Mesendoderm (in vitro differentiated cells): ENCODE measurements at regions not wholly inside any gene's neighbourhood (a gene's known extent, or its start where the extent isn't known, plus 50 kb on each side); places are given as distances from the start of the nearest gene placed in this dataset.

Experiments used
- DNase-seq: peaks from one replicate; pipeline ENCODE4 v3.0.0; 2013
- H2AK5ac ChIP-seq: 2 replicates; pipeline ENCODE4 v1.6.1; 2013; ENCODE audit warnings: low read length, inconsistent platforms
- H2BK120ac ChIP-seq: 2 replicates; pipeline ENCODE4 v1.6.1; 2013; ENCODE audit warnings: low read depth, mild to moderate bottlenecking, low read length, moderate library complexity, mixed read lengths
- H2BK15ac ChIP-seq: replicated peaks from 2 replicates; pipeline ENCODE4 v1.6.1; 2013; ENCODE audit warnings: low read depth, mild to moderate bottlenecking, moderate library complexity
- H2BK5ac ChIP-seq: 2 replicates; pipeline ENCODE4 v1.6.1; 2013; ENCODE audit warnings: low read length, inconsistent platforms
- H3K18ac ChIP-seq: 2 replicates; pipeline ENCODE4 v1.6.1; 2013; ENCODE audit warnings: mild to moderate bottlenecking, low read length, mixed read lengths
- H3K23ac ChIP-seq: one replicate; pipeline ENCODE4 v1.6.1; 2013; ENCODE audit warnings: low read length
- H3K27ac ChIP-seq: 2 replicates; pipeline ENCODE4 v1.5.1; 2013; ENCODE audit warnings: low read depth, mild to moderate bottlenecking, inconsistent platforms, low read length, moderate library complexity
- H3K27me3 ChIP-seq: 2 replicates; pipeline ENCODE4 v1.6.1; 2013; ENCODE audit warnings: low read length, control low read depth, mild to moderate bottlenecking, inconsistent platforms; ENCODE audit not compliant: insufficient read depth, poor library complexity
- H3K36me3 ChIP-seq: 2 replicates; pipeline ENCODE4 v1.6.1; 2013; ENCODE audit warnings: low read length, inconsistent platforms; ENCODE audit not compliant: control insufficient read depth, insufficient read depth
- H3K4ac ChIP-seq: one replicate; pipeline ENCODE4 v1.6.1; 2013; ENCODE audit warnings: low read depth, mild to moderate bottlenecking, low read length, moderate library complexity
- H3K4me1 ChIP-seq: 2 replicates; pipeline ENCODE4 v1.6.1; 2013; ENCODE audit warnings: low read depth, low read length, inconsistent platforms; ENCODE audit not compliant: control insufficient read depth
- H3K4me2 ChIP-seq: 2 replicates; pipeline ENCODE4 v1.6.1; 2013; ENCODE audit warnings: low read length
- H3K4me3 ChIP-seq: 2 replicates; pipeline ENCODE4 v1.5.1; 2013; ENCODE audit warnings: mild to moderate bottlenecking, low read length
- H3K56ac ChIP-seq: one replicate; pipeline ENCODE4 v1.6.1; 2013; ENCODE audit warnings: low read length
- H3K79me1 ChIP-seq: 2 replicates; pipeline ENCODE4 v1.6.1; 2013; ENCODE audit warnings: low read length, inconsistent platforms
- H3K79me2 ChIP-seq: 2 replicates; pipeline ENCODE4 v1.6.1; 2013; ENCODE audit warnings: mild to moderate bottlenecking, low read length; ENCODE audit not compliant: control insufficient read depth, insufficient read depth
- H3K9ac ChIP-seq: 2 replicates; pipeline ENCODE4 v1.6.1; 2013; ENCODE audit warnings: low read length, inconsistent platforms
- H4K5ac ChIP-seq: one replicate; pipeline ENCODE4 v1.6.1; 2013; ENCODE audit warnings: low read length
- H4K8ac ChIP-seq: one replicate; pipeline ENCODE4 v1.6.1; 2013; ENCODE audit warnings: low read depth, mild to moderate bottlenecking, control low read depth, low read length, moderate library complexity
- WGBS: extraction: QIAGEN DNeasy Blood & Tissue Kit; methylation state at CpG from one replicate; pipeline ENCODE4 v1.1.7; 2013; ENCODE audit warnings: low lambda C conversion rate, missing lambda C conversion rate; ENCODE audit not compliant: insufficient coverage; ENCODE audit errors: extremely low coverage; 5-methylcytosine and 5-hydroxymethylcytosine counted together

DNA sequence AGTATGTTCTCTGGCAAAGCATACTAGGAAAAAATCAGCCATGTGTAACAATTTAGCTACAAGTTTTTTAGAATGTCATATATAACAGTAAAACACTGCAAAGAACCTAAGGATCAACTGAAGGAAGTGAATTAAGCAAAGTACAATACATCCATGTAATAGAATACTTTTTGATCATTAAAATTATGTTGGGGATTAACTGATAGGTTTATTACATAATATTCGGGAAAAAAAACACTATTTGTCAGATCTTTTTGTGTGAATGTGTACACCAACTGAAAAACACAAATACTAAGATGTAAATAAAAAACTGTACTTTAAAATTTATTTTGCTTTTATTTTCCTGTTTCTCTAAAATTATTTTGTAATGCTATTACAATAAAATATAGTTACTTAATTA lies 185.5 kb upstream of the DYNLRB2 start:
- H2BK15ac ChIP-seq = no peak overlapping the region
- H3K36me3 ChIP-seq = no peaks in the 10 kb centered on the region
- no peak for DNase-seq
- no peak overlapping the region for H3K56ac ChIP-seq
- no peak overlapping the region for H3K27ac ChIP-seq
- no peaks in the 10 kb centered on the region for H3K27me3 ChIP-seq
- no peak overlapping the region for H3K23ac ChIP-seq
- no peak overlapping the region for H3K18ac ChIP-seq
- H3K79me1 ChIP-seq = no peaks in the 10 kb centered on the region
- H4K5ac ChIP-seq = no peak overlapping the region
- H3K9ac ChIP-seq = no peak overlapping the region
- no peak overlapping the region for H2AK5ac ChIP-seq
- H3K79me2 ChIP-seq = no peaks in the 10 kb centered on the region
- no peak overlapping the region for H4K8ac ChIP-seq
- H3K4me2 ChIP-seq = no peak overlapping the region
- H3K4ac ChIP-seq = no peak overlapping the region
- H3K4me3 ChIP-seq = no peak overlapping the region
- WGBS = no CpG with 5 or more reads among the region's 1 CpG
- no peak overlapping the region for H2BK120ac ChIP-seq
- no peak overlapping the region for H2BK5ac ChIP-seq
- H3K4me1 ChIP-seq = no peaks in the 10 kb centered on the region

DNA sequence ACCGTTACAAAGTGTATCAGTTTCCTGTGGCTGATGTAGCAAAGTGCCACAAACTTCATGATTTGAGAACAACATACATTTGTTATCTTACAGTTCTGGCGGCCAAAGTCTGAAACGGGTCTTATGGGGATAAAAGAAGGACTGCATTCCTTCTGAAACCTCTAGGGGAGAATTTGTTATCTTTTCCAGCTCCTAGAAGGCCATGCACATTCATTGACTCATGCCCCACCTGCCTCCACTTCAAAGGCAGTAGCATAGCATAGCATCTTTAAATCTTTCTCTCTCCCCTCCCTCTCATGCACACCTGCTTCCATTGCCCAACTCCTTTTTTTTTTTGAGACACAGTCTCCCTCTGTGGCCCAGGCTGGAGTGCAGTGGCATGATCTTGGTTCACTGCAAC lies 190.7 kb upstream of the DYNLRB2 start:
- Histone ChIP-seq H3K36me3 (no peaks in the 10 kb centered on the region), H3K4me2 (no peak overlapping the region), H3K27me3 (no peaks in the 10 kb centered on the region), H3K18ac (no peak overlapping the region), H3K23ac (no peak overlapping the region), H4K8ac (no peak overlapping the region), H3K56ac (no peak overlapping the region), H3K79me2 (no peaks in the 10 kb centered on the region), H2BK15ac (no peak overlapping the region), H3K4me3 (no peak overlapping the region), H3K4ac (no peak overlapping the region), H2AK5ac (no peak overlapping the region), H3K79me1 (no peaks in the 10 kb centered on the region), H3K27ac (no peak overlapping the region), H4K5ac (no peak overlapping the region), H2BK120ac (no peak overlapping the region), H2BK5ac (no peak overlapping the region), H3K4me1 (no peaks in the 10 kb centered on the region), H3K9ac (no peak overlapping the region)
- no CpG with 5 or more reads among the region's 3 CpGs for WGBS
- DNase-seq = no peak

DNA sequence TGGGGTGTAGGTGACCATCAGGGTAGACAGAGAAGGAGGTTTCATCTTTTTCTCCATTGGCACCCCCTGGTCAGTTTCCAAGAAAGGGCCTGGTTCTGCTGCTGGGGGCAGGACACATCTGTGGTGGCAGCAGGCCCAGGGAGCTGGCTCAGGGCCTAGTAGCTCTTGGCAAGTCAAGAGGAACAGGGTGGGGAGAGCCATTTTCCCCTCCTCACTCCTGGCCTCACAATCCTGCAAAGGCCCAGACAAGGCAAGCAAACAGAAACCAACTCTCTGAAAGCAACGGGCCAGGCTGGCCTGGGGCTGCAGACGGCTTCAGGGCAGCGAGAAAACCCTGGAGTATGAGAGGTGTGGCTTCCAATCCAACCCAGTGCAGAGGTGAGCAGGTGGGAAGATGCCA lies 192.9 kb upstream of the DYNLRB2 start:
- H3K4me1 ChIP-seq = no peaks in the 10 kb centered on the region
- no peak overlapping the region for H2BK120ac ChIP-seq
- no peak overlapping the region for H3K4ac ChIP-seq
- H4K5ac ChIP-seq = no peak overlapping the region
- no peaks in the 10 kb centered on the region for H3K79me2 ChIP-seq
- H3K4me3 ChIP-seq = no peak overlapping the region
- no peak overlapping the region for H2AK5ac ChIP-seq
- H3K56ac ChIP-seq = no peak overlapping the region
- WGBS = no CpG with 5 or more reads among the region's 3 CpGs
- no peak overlapping the region for H4K8ac ChIP-seq
- no peaks in the 10 kb centered on the region for H3K79me1 ChIP-seq
- H3K4me2 ChIP-seq = no peak overlapping the region
- no peak overlapping the region for H3K9ac ChIP-seq
- H2BK15ac ChIP-seq = no peak overlapping the region
- H3K36me3 ChIP-seq = no peaks in the 10 kb centered on the region
- no peak overlapping the region for H2BK5ac ChIP-seq
- no peak overlapping the region for H3K27ac ChIP-seq
- no peaks in the 10 kb centered on the region for H3K27me3 ChIP-seq
- no peak overlapping the region for H3K23ac ChIP-seq
- no peak overlapping the region for H3K18ac ChIP-seq
- no peak for DNase-seq

DNA sequence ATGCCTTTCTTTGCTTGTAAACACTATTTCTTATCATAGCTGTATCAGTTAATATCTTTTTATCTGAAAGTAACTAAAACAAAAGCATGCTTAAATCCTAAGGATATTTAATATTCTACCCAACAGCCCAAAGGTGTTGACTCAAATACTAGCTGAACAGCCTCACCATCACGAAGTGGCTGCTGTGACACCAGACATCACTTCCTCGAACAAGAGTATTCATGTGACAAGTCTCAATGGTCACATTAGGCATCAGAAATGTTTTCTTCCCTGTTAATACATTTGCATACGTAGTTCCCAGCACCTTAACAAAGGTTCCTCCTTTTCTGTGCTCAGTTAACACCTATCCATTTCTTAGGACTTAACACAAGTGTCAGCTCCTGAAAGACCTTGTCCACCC lies 193.8 kb upstream of the DYNLRB2 start:
- Histone ChIP-seq H3K23ac (no peak overlapping the region), H3K18ac (no peak overlapping the region), H3K9ac (no peak overlapping the region), H3K4ac (no peak overlapping the region), H3K79me2 (no peaks in the 10 kb centered on the region), H3K4me3 (no peak overlapping the region), H3K56ac (no peak overlapping the region), H3K27ac (no peak overlapping the region), H2AK5ac (no peak overlapping the region), H2BK120ac (no peak overlapping the region), H3K27me3 (no peaks in the 10 kb centered on the region), H4K5ac (no peak overlapping the region), H3K79me1 (no peaks in the 10 kb centered on the region), H3K4me2 (no peak overlapping the region), H3K36me3 (no peaks in the 10 kb centered on the region), H4K8ac (no peak overlapping the region), H2BK5ac (no peak overlapping the region), H2BK15ac (no peak overlapping the region), H3K4me1 (no peaks in the 10 kb centered on the region)
- DNase-seq = no peak
- WGBS = no CpG with 5 or more reads among the region's 3 CpGs

DNA sequence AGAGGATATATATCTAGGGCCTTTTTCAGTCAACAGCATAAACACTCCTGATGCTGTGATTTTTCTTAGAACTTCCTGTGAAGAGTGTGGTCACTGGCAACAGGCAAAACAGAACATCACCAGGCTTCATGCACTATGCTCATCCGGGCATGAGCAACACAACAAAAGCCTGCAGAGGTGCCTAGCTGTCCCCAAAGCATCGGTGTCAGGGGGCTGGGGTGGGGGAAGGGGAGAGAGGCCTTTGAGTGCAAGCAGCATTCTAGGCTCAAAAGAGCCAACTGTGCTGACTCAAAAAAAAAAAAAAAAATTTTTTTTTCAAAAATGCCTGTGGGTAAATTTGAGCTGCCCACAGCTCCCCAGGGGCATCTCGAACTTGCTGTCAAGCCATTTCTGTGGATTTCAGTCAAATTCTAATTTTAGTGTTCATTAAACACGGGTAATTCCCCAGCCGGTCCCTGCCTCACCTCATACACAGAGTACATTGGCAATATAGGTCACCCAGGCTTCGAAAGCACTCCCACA lies 194.6 kb upstream of the DYNLRB2 start:
- H3K4me3 ChIP-seq = no peak overlapping the region
- no peak overlapping the region for H2BK15ac ChIP-seq
- no peaks in the 10 kb centered on the region for H3K27me3 ChIP-seq
- H3K9ac ChIP-seq = no peak overlapping the region
- H3K18ac ChIP-seq = no peak overlapping the region
- no peak overlapping the region for H3K27ac ChIP-seq
- H3K79me1 ChIP-seq = no peaks in the 10 kb centered on the region
- H2BK120ac ChIP-seq = no peak overlapping the region
- H3K4me2 ChIP-seq = no peak overlapping the region
- no peak overlapping the region for H3K56ac ChIP-seq
- no CpG with 5 or more reads among the region's 6 CpGs for WGBS
- no peaks in the 10 kb centered on the region for H3K36me3 ChIP-seq
- no peak for DNase-seq
- H3K4ac ChIP-seq = no peak overlapping the region
- H4K8ac ChIP-seq = no peak overlapping the region
- H3K4me1 ChIP-seq = no peaks in the 10 kb centered on the region
- H3K23ac ChIP-seq = no peak overlapping the region
- H2BK5ac ChIP-seq = no peak overlapping the region
- no peaks in the 10 kb centered on the region for H3K79me2 ChIP-seq
- H4K5ac ChIP-seq = no peak overlapping the region
- no peak overlapping the region for H2AK5ac ChIP-seq

DNA sequence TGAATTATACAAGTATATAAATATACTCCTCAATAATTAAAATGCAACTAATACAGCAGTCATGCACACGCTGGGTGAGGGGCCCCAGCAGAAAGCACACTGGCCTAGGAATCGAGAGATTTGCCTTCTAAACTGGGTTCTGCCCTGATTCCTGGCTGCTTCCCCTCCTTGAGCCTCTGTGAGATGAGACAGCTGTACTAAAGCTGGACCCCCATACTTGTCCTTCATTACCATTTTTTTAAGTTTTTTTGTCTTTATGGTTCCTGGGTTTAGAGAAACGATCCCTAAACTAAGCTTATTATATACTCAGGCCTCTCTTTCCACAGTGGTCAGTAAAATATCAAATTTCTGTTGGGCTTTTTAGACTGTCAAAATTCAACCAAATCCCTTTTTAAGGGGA lies 195.1 kb upstream of the DYNLRB2 start:
- DNase-seq = no peak
- WGBS = no CpG with 5 or more reads among the region's 3 CpGs
- Histone ChIP-seq H3K9ac (no peak overlapping the region), H3K18ac (no peak overlapping the region), H2AK5ac (no peak overlapping the region), H3K79me2 (no peaks in the 10 kb centered on the region), H3K27ac (no peak overlapping the region), H2BK120ac (no peak overlapping the region), H4K5ac (no peak overlapping the region), H3K27me3 (no peaks in the 10 kb centered on the region), H3K79me1 (no peaks in the 10 kb centered on the region), H3K4me1 (no peaks in the 10 kb centered on the region), H3K4ac (no peak overlapping the region), H2BK15ac (no peak overlapping the region), H3K4me3 (no peak overlapping the region), H3K56ac (no peak overlapping the region), H3K23ac (no peak overlapping the region), H3K36me3 (no peaks in the 10 kb centered on the region), H4K8ac (no peak overlapping the region), H3K4me2 (no peak overlapping the region), H2BK5ac (no peak overlapping the region)
